ENCODE measurements at regions not wholly inside any gene's neighbourhood (a gene's known extent, or its start where the extent isn't known, plus 50 kb on each side); places are given as distances from the start of the nearest gene placed in this dataset.
"Not testable (repeated sequence)": the region's sequence is repeated elsewhere in the genome, so short reads cannot be mapped to it uniquely, and the experiment has no call there.

- intact Hi-C loops (cut with DNase I): loop anchor here (10.0 kb wide), 1 partner anchor 462 kb away; no protein-coding TSS in a partner anchor
- Histone ChIP-seq H3K27me3 (no peaks in the 10 kb centered on the region), H3K9me3 (no peaks in the 10 kb centered on the region), H3K4me1 (no peaks in the 10 kb centered on the region), H3K4me3 (no peak overlapping the region), H3K27ac (no peak overlapping the region), H3K36me3 (no peaks in the 10 kb centered on the region)
- TF ChIP-seq POLR2AphosphoS5 (IDR thresholded peaks at IDR 0.05) (no peak), CTCF (IDR thresholded peaks at IDR 0.05) (peak in 3 of 4 experiments; percentile 22 to 71 (median 31)), POLR2A (IDR thresholded peaks at IDR 0.05) (no peak), EP300 (IDR thresholded peaks at IDR 0.05) (no peak)
- 38 to 50% methylated on average over 4 of the region's 4 CpGs for WGBS, 2 donors
- no peak for DNase-seq
Observed at GRCh38 chr4:159946983-159947615, 844.2 kb downstream of the RAPGEF2 start.

- Histone ChIP-seq H3K27me3 (no peaks in the 10 kb centered on the region), H3K9me3 (no peaks in the 10 kb centered on the region), H3K36me3 (no peaks in the 10 kb centered on the region), H3K4me3 (no peak overlapping the region), H3K4me1 (no peaks in the 10 kb centered on the region), H3K27ac (no peak overlapping the region)
- TF ChIP-seq POLR2AphosphoS5 (IDR thresholded peaks at IDR 0.05): no peak
- TF ChIP-seq EP300 (IDR thresholded peaks at IDR 0.05): no peak
- 66 to 71% methylated on average over 1 of the region's 1 CpG for WGBS, 2 donors
- intact Hi-C loops (cut with DNase I): no loop called here
- no peak for DNase-seq
Observed at GRCh38 chr4:159950707-159951106, 847.8 kb downstream of the RAPGEF2 start.

GRCh38 chr4:159966746-159967145 is 863.9 kb downstream of the RAPGEF2 start:
- Histone ChIP-seq H3K27me3 (no peaks in the 10 kb centered on the region), H3K4me1 (no peaks in the 10 kb centered on the region), H3K36me3 (no peaks in the 10 kb centered on the region), H3K27ac (no peak overlapping the region), H3K4me3 (no peak overlapping the region), H3K9me3 (no peaks in the 10 kb centered on the region)
- DNase-seq: no peak
- intact Hi-C loops (cut with DNase I): no loop called here
- TF ChIP-seq POLR2A (IDR thresholded peaks at IDR 0.05) (no peak), EP300 (IDR thresholded peaks at IDR 0.05) (no peak), POLR2AphosphoS5 (IDR thresholded peaks at IDR 0.05) (no peak)
- 79 to 83% methylated on average over 4 of the region's 4 CpGs for WGBS, 2 donors

GRCh38 chr4:159976871-159977482 is 874.1 kb downstream of the RAPGEF2 start:
- H3K27ac ChIP-seq; DNase-seq; H3K27me3 ChIP-seq; H3K4me3 ChIP-seq; H3K36me3 ChIP-seq; intact Hi-C loops (cut with DNase I); H3K4me1 ChIP-seq; H3K9me3 ChIP-seq: not testable (repeated sequence)
- WGBS, 2 donors: 34 to 48% methylated on average over 6 of the region's 6 CpGs

GRCh38 chr4:159977907-159978617 is 875.2 kb downstream of the RAPGEF2 start:
- no peak overlapping the region for H3K4me3 ChIP-seq
- H3K4me1 ChIP-seq: no peaks in the 10 kb centered on the region
- intact Hi-C loops (cut with DNase I): no loop called here
- H3K36me3 ChIP-seq: no peaks in the 10 kb centered on the region
- H3K9me3 ChIP-seq: no peaks in the 10 kb centered on the region
- H3K27ac ChIP-seq: no peak overlapping the region
- no peak for TF ChIP-seq POLR2AphosphoS5 (IDR thresholded peaks at IDR 0.05)
- no peak for TF ChIP-seq POLR2A (IDR thresholded peaks at IDR 0.05)
- no peak for TF ChIP-seq EP300 (IDR thresholded peaks at IDR 0.05)
- no peak for TF ChIP-seq CTCF (IDR thresholded peaks at IDR 0.05)
- no peak for DNase-seq
- H3K27me3 ChIP-seq: no peaks in the 10 kb centered on the region
- 73 to 83% methylated on average over 9 of the region's 9 CpGs for whole genome bisulfite sequencing, 2 donors

- no peaks in the 10 kb centered on the region for H3K4me1 ChIP-seq
- no peaks in the 10 kb centered on the region for H3K27me3 ChIP-seq
- no peak overlapping the region for H3K4me3 ChIP-seq
- intact Hi-C loops (cut with DNase I): no loop called here
- no peak overlapping the region for H3K27ac ChIP-seq
- H3K36me3 ChIP-seq: no peaks in the 10 kb centered on the region
- no peaks in the 10 kb centered on the region for H3K9me3 ChIP-seq
- 88 to 94% methylated on average over 1 of the region's 1 CpG for WGBS, 2 donors
- no peak for DNase-seq
- no peak for TF ChIP-seq CTCF (IDR thresholded peaks at IDR 0.05)
- TF ChIP-seq POLR2AphosphoS5 (IDR thresholded peaks at IDR 0.05): no peak
- TF ChIP-seq POLR2A (IDR thresholded peaks at IDR 0.05): no peak
- no peak for TF ChIP-seq EP300 (IDR thresholded peaks at IDR 0.05)
Observed at GRCh38 chr4:159979351-159979750, 876.5 kb downstream of the RAPGEF2 start.

Measured in sigmoid colon (tissue), 6 donors.